Transverse colon (tissue), 4 donors: ENCODE measurements at regions not wholly inside any gene's neighbourhood (a gene's known extent, or its start where the extent isn't known, plus 50 kb on each side); places are given as distances from the start of the nearest gene placed in this dataset.

Experiments
- CTCF ChIP-seq, 5 experiments: fragments of 200-600 bp in 3 of 5; fragments of 450-650 bp in 2 of 5; sonication (generic) in 3 of 5; IDR thresholded peaks; 1 replicate in 2 of 5; 2 replicates in 3 of 5; pipeline ENCODE4 v1.5.1; 2016 to 2017; ENCODE audit warnings: antibody characterized with exemption in 5 of 5, inconsistent platforms in 3 of 5, mild to moderate bottlenecking in 2 of 5, moderate library complexity in 1 of 5
- POLR2A ChIP-seq: fragments of 450-650 bp; IDR thresholded peaks from one replicate; pipeline ENCODE4 v1.6.1; 2016; ENCODE audit warnings: antibody characterized with exemption, mild to moderate bottlenecking, moderate library complexity
- POLR2AphosphoS5 ChIP-seq, 3 donors: sonication (generic); formaldehyde crosslinking; IDR thresholded peaks; one replicate each; pipeline ENCODE4 v1.6.1; 2016; ENCODE audit warnings: antibody characterized with exemption in 3 of 3

GRCh38 chr1:193951984-193952383 is 765.6 kb upstream of the B3GALT2 start:
- TF ChIP-seq CTCF (IDR thresholded peaks at IDR 0.05) (no peak), POLR2AphosphoS5 (IDR thresholded peaks at IDR 0.05) (no peak), POLR2A (no peak)
